ELF-1 (cell line): ENCODE measurements at regions not wholly inside any gene's neighbourhood (a gene's known extent, or its start where the extent isn't known, plus 50 kb on each side); places are given as distances from the start of the nearest gene placed in this dataset.
"Not testable (repeated sequence)": the region's sequence is repeated elsewhere in the genome, so short reads cannot be mapped to it uniquely, and the experiment has no call there.

ENCODE experiments used
- DNase-seq: peaks from one replicate; pipeline ENCODE4 v3.0.0-alpha.2; 2016; ENCODE audit warnings: low read depth, low spot score

- no peak for DNase-seq
Measured at GRCh38 chr11:129698212-129698611, 117.4 kb upstream of the TMEM45B start.

GRCh38 chr11:129699711-129700304 is 115.8 kb upstream of the TMEM45B start:
- DNase-seq, result no peak

- DNase-seq, result no peak
Measured at GRCh38 chr11:129700701-129701100, 114.9 kb upstream of the TMEM45B start.

- DNase-seq, result no peak
Measured at GRCh38 chr11:129701706-129702105, 113.9 kb upstream of the TMEM45B start.

GRCh38 chr11:129702410-129703398 is 112.9 kb upstream of the TMEM45B start:
- DNase-seq, result no peak

- no peak for DNase-seq
Measured at GRCh38 chr11:129703846-129704245, 111.8 kb upstream of the TMEM45B start.

GRCh38 chr11:129704831-129705230 is 110.8 kb upstream of the TMEM45B start:
- DNase-seq, result no peak

- DNase-seq, result no peak
Measured at GRCh38 chr11:129705341-129705740, 110.3 kb upstream of the TMEM45B start.

GRCh38 chr11:129705933-129706332 is 109.7 kb upstream of the TMEM45B start:
- DNase-seq, result no peak

- no peak for DNase-seq
Measured at GRCh38 chr11:129709801-129710398, 105.7 kb upstream of the TMEM45B start.

GRCh38 chr11:129710423-129710822 is 105.2 kb upstream of the TMEM45B start:
- no peak for DNase-seq

- DNase-seq, result no peak
Measured at GRCh38 chr11:129711760-129712159, 103.9 kb upstream of the TMEM45B start.

- DNase-seq, result not testable (repeated sequence)
Measured at GRCh38 chr11:129712486-129713240, 103.0 kb upstream of the TMEM45B start.

- no peak for DNase-seq
Measured at GRCh38 chr11:129719037-129719436, 96.6 kb upstream of the TMEM45B start.

- no peak for DNase-seq
Measured at GRCh38 chr11:129720156-129720555, 95.5 kb upstream of the TMEM45B start.

- DNase-seq, result no peak
Measured at GRCh38 chr11:129720994-129721393, 94.7 kb upstream of the TMEM45B start.

- DNase-seq, result no peak
Measured at GRCh38 chr11:129721685-129722084, 94.0 kb upstream of the TMEM45B start.

- DNase-seq, result no peak
Measured at GRCh38 chr11:129722529-129722928, 93.1 kb upstream of the TMEM45B start.

GRCh38 chr11:129723146-129723760 is 92.4 kb upstream of the TMEM45B start:
- DNase-seq, result no peak

GRCh38 chr11:129723761-129724162 is 91.9 kb upstream of the TMEM45B start:
- no peak for DNase-seq

- DNase-seq, result no peak
Measured at GRCh38 chr11:129724866-129725265, 90.8 kb upstream of the TMEM45B start.
